H1 (cell line): ENCODE measurements at regions not wholly inside any gene's neighbourhood (a gene's known extent, or its start where the extent isn't known, plus 50 kb on each side); places are given as distances from the start of the nearest gene placed in this dataset.

Experiments used
- BACH1 ChIP-seq: IDR thresholded peaks from 2 replicates; pipeline ENCODE4 v1.6.1; 2012; ENCODE audit warnings: low read length, improper control_type of control experiment
- CEBPB ChIP-seq: IDR thresholded peaks from 2 replicates; pipeline ENCODE4 v1.6.1; 2012; ENCODE audit warnings: low read depth, low read length
- SP4 ChIP-seq: IDR thresholded peaks from 2 replicates; pipeline ENCODE4 v1.6.1; 2012; ENCODE audit warnings: low read length, inconsistent platforms
- SUZ12 ChIP-seq: fragments of 200-600 bp; sonication (generic); IDR thresholded peaks from 2 replicates; pipeline ENCODE4 v1.6.1; 2012; ENCODE audit warnings: mild to moderate bottlenecking, inconsistent platforms, low read length, moderate library complexity, mixed read lengths

DNA sequence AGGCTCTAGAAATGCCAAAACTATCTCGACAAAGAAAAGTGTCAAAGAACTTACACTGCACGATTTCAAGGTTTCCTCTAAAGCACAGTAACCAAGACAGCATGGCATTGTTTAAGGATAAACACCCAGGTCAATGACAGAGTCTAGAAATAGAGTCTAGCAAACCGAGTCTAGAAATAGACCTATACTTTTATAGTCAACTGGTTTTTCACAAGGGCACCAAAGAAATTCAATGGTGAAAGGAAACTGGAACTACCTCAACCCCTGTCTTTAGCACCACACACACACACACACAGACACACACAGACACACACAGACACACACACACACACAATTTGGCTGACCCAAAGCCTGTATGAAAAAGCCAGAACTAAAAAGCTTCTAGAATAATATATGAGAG, 67.1 kb upstream of the PGBD5 start (continued):
- no peak for TF ChIP-seq BACH1
- TF ChIP-seq SP4 = no peak
- no peak for TF ChIP-seq SUZ12
- TF ChIP-seq CEBPB = no peak
